ENCODE measurements at regions not wholly inside any gene's neighbourhood (a gene's known extent, or its start where the extent isn't known, plus 50 kb on each side); places are given as distances from the start of the nearest gene placed in this dataset.

GRCh38 chr10:128485701-128486235, 359.5 kb upstream of the MKI67 start:
- Histone ChIP-seq H2AK5ac (ENCODE audit: low read length, severe bottlenecking) (no peak overlapping the region), H3K4ac (ENCODE audit: low read depth in 1 of 2, low read length in 2 of 2) (no peak overlapping the region), H3K4me3 (ENCODE audit: insufficient read depth in 1 of 2, low read depth in 1 of 2, low read length in 2 of 2) (no peak overlapping the region), H3K27ac (ENCODE audit: low read length, poor library complexity, severe bottlenecking) (no peak overlapping the region), H2BK15ac (ENCODE audit: low read depth, poor library complexity, severe bottlenecking) (no peak overlapping the region), H3K4me2 (ENCODE audit: low read length, poor library complexity, severe bottlenecking) (no peak overlapping the region), H2BK120ac (ENCODE audit: low read depth, low read length) (no peak overlapping the region), H3K18ac (ENCODE audit: low read depth in 1 of 2, low read length in 2 of 2) (no peak overlapping the region), H3K79me1 (replicated peaks; ENCODE audit: low read length, poor library complexity, severe bottlenecking) (no peaks in the 10 kb centered on the region), H4K8ac (ENCODE audit: low read length) (no peak overlapping the region), H3K23ac (ENCODE audit: low read length in 2 of 2) (no peak overlapping the region), H2BK5ac (ENCODE audit: low read depth, low read length, poor library complexity, severe bottlenecking) (no peak overlapping the region), H3K4me1 (ENCODE audit: control insufficient read depth, insufficient read depth, low read depth, low read length) (no peaks in the 10 kb centered on the region), H2BK12ac (ENCODE audit: low read length in 2 of 2) (no peak overlapping the region), H3K9ac (ENCODE audit: low read length) (no peak overlapping the region), H2AFZ (ENCODE audit: low read depth, low read length) (no peak overlapping the region), H3K36me3 (ENCODE audit: control insufficient read depth in 1 of 2, insufficient read depth in 2 of 2, low read depth in 1 of 2, low read length in 2 of 2) (no peaks in the 10 kb centered on the region), H3K9me3 (ENCODE audit: control insufficient read depth, low read length) (no peaks in the 10 kb centered on the region), H4K91ac (ENCODE audit: low read length) (no peak overlapping the region), H3K27me3 (ENCODE audit: control insufficient read depth in 1 of 2, insufficient read depth in 1 of 2, low read length in 2 of 2) (no peaks in the 10 kb centered on the region), H3K14ac (ENCODE audit: low read length in 2 of 2) (no peak overlapping the region)
- WGBS = 89% methylated on average over 7 of the region's 7 CpGs
- DNase-seq = no peak

DNA sequence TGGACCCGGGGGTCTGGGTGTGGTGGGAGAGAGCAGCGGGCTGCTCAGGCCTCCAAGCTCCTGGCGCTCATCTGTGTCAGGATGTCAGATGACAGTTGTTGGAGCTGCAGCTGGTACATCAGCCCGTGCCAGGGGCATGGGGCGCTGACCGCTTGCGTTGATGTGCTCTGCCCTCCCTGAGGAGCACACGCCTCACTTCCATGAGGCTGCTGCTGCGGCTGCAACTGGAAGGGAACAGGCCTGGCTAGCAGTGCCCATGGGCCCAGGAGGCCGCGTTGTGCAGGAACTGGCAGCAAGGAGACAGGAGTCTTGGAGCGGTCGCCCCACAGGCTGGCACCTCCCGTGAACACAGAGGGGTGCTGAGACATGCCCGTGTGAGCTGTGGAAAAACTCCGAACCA, 361.3 kb upstream of the MKI67 start:
- Histone ChIP-seq H2BK15ac (ENCODE audit: low read depth, poor library complexity, severe bottlenecking) (no peak overlapping the region), H3K23ac (ENCODE audit: low read length in 2 of 2) (no peak overlapping the region), H3K27ac (ENCODE audit: low read length, poor library complexity, severe bottlenecking) (no peak overlapping the region), H3K27me3 (ENCODE audit: control insufficient read depth in 1 of 2, insufficient read depth in 1 of 2, low read length in 2 of 2) (no peaks in the 10 kb centered on the region), H3K14ac (ENCODE audit: low read length in 2 of 2) (no peak overlapping the region), H3K4me2 (ENCODE audit: low read length, poor library complexity, severe bottlenecking) (no peak overlapping the region), H2BK12ac (ENCODE audit: low read length in 2 of 2) (no peak overlapping the region), H3K36me3 (ENCODE audit: control insufficient read depth in 1 of 2, insufficient read depth in 2 of 2, low read depth in 1 of 2, low read length in 2 of 2) (no peaks in the 10 kb centered on the region), H3K18ac (ENCODE audit: low read depth in 1 of 2, low read length in 2 of 2) (no peak overlapping the region), H3K9ac (ENCODE audit: low read length) (no peak overlapping the region), H4K91ac (ENCODE audit: low read length) (no peak overlapping the region), H2AK5ac (ENCODE audit: low read length, severe bottlenecking) (no peak overlapping the region), H3K9me3 (ENCODE audit: control insufficient read depth, low read length) (no peaks in the 10 kb centered on the region), H2AFZ (ENCODE audit: low read depth, low read length) (no peak overlapping the region), H2BK120ac (ENCODE audit: low read depth, low read length) (no peak overlapping the region), H3K4me3 (ENCODE audit: insufficient read depth in 1 of 2, low read depth in 1 of 2, low read length in 2 of 2) (no peak overlapping the region), H4K8ac (ENCODE audit: low read length) (no peak overlapping the region), H3K4ac (ENCODE audit: low read depth in 1 of 2, low read length in 2 of 2) (no peak overlapping the region), H3K4me1 (ENCODE audit: control insufficient read depth, insufficient read depth, low read depth, low read length) (no peaks in the 10 kb centered on the region), H3K79me1 (replicated peaks; ENCODE audit: low read length, poor library complexity, severe bottlenecking) (no peaks in the 10 kb centered on the region), H2BK5ac (ENCODE audit: low read depth, low read length, poor library complexity, severe bottlenecking) (no peak overlapping the region)
- DNase-seq = no peak
- WGBS = 90% methylated on average over 16 of the region's 16 CpGs

DNA sequence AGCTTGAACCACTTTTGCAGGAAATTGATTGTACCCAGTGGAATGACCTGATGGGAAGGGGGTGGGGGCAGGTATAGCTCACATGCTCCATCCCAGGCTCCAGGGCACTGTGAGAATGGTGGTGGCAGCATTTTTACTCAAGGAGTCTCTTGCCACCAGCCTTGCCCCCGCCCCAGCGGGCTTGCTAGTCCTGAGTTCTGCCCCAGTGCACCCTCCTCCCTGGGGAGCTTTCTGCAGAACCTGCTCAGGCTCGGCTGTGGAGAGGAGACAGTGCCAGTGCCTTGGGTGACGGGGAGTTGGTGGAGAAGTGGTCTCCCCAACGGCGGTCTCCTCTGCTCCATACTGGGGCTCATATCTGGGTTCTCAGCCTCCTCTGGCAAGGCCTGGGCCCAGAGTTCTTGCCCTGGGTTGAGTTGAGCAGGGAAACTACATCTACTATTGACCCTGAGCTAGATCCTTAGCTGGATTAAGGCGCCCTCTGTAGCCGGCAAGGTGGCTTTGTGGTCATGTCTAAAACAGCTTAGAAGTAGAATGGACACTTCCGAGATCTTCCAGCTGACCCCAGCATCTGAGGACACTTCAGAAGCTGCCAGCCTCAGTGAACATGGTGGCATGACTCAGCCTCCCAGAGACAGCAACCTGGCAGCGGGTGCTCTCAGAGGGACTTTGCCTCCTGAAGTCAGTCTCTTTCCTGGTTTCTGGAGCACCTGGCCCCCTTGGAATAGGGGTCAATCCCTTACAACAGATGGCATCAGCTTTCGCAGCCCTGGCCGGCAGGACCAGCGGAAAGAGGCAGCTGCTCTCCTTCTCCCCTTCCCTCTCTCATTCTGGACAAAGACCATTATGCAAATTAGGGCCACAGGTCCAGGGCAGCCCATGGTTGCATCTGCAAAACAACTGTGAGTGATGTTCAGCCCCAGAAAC, 363.4 kb upstream of the MKI67 start:
- Histone ChIP-seq H3K4me3 (ENCODE audit: insufficient read depth in 1 of 2, low read depth in 1 of 2, low read length in 2 of 2) (no peak overlapping the region), H3K4ac (ENCODE audit: low read depth in 1 of 2, low read length in 2 of 2) (no peak overlapping the region), H2BK15ac (ENCODE audit: low read depth, poor library complexity, severe bottlenecking) (no peak overlapping the region), H3K79me1 (replicated peaks; ENCODE audit: low read length, poor library complexity, severe bottlenecking) (no peaks in the 10 kb centered on the region), H3K9me3 (ENCODE audit: control insufficient read depth, low read length) (no peaks in the 10 kb centered on the region), H2BK5ac (ENCODE audit: low read depth, low read length, poor library complexity, severe bottlenecking) (no peak overlapping the region), H2BK12ac (ENCODE audit: low read length in 2 of 2) (no peak overlapping the region), H3K4me1 (ENCODE audit: control insufficient read depth, insufficient read depth, low read depth, low read length) (no peaks in the 10 kb centered on the region), H3K27ac (ENCODE audit: low read length, poor library complexity, severe bottlenecking) (no peak overlapping the region), H2AK5ac (ENCODE audit: low read length, severe bottlenecking) (no peak overlapping the region), H2BK120ac (ENCODE audit: low read depth, low read length) (no peak overlapping the region), H3K18ac (ENCODE audit: low read depth in 1 of 2, low read length in 2 of 2) (no peak overlapping the region), H3K9ac (ENCODE audit: low read length) (no peak overlapping the region), H4K91ac (ENCODE audit: low read length) (no peak overlapping the region), H2AFZ (ENCODE audit: low read depth, low read length) (no peak overlapping the region), H3K4me2 (ENCODE audit: low read length, poor library complexity, severe bottlenecking) (no peak overlapping the region), H3K27me3 (ENCODE audit: control insufficient read depth in 1 of 2, insufficient read depth in 1 of 2, low read length in 2 of 2) (no peaks in the 10 kb centered on the region), H4K8ac (ENCODE audit: low read length) (no peak overlapping the region), H3K14ac (ENCODE audit: low read length in 2 of 2) (no peak overlapping the region), H3K23ac (ENCODE audit: low read length in 2 of 2) (no peak overlapping the region), H3K36me3 (ENCODE audit: control insufficient read depth in 1 of 2, insufficient read depth in 2 of 2, low read depth in 1 of 2, low read length in 2 of 2) (no peaks in the 10 kb centered on the region)
- WGBS = 90% methylated on average over 13 of the region's 13 CpGs
- no peak for DNase-seq

DNA sequence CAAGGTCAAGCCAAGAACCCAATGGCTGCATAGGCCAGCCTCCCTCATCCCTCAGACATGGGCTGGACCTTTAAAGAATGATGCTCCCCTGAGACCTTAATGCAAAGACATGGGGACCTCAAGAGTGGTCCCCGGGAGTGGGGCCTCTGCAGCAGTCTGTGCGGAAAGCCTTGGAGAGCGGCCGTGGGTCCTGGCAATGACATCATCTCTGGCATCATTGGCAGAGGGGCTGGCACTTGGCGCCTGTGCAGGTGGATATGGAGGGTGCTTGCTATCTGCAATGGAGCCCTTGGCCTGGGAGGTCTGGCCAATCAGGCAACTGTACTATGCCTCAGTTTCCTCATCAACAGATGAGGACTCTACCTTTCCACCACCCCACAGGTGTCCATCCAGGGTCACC, 365.5 kb upstream of the MKI67 start:
- 79% methylated on average over 5 of the region's 5 CpGs for WGBS
- no peak overlapping the region for H3K4ac ChIP-seq (ENCODE audit: low read depth in 1 of 2, low read length in 2 of 2)
- H4K91ac ChIP-seq (ENCODE audit: low read length) = no peak overlapping the region
- H2AFZ ChIP-seq (ENCODE audit: low read depth, low read length) = no peak overlapping the region
- no peak overlapping the region for H3K27ac ChIP-seq (ENCODE audit: low read length, poor library complexity, severe bottlenecking)
- H3K79me1 ChIP-seq (replicated peaks; ENCODE audit: low read length, poor library complexity, severe bottlenecking) = no peaks in the 10 kb centered on the region
- H3K36me3 ChIP-seq (ENCODE audit: control insufficient read depth in 1 of 2, insufficient read depth in 2 of 2, low read depth in 1 of 2, low read length in 2 of 2) = no peaks in the 10 kb centered on the region
- H3K4me2 ChIP-seq (ENCODE audit: low read length, poor library complexity, severe bottlenecking) = no peak overlapping the region
- H3K4me3 ChIP-seq (ENCODE audit: insufficient read depth in 1 of 2, low read depth in 1 of 2, low read length in 2 of 2) = no peak overlapping the region
- H3K14ac ChIP-seq (ENCODE audit: low read length in 2 of 2) = no peak overlapping the region
- no peak overlapping the region for H3K23ac ChIP-seq (ENCODE audit: low read length in 2 of 2)
- no peaks in the 10 kb centered on the region for H3K27me3 ChIP-seq (ENCODE audit: control insufficient read depth in 1 of 2, insufficient read depth in 1 of 2, low read length in 2 of 2)
- H3K9me3 ChIP-seq (ENCODE audit: control insufficient read depth, low read length) = no peaks in the 10 kb centered on the region
- H4K8ac ChIP-seq (ENCODE audit: low read length) = no peak overlapping the region
- no peak for DNase-seq
- H3K9ac ChIP-seq (ENCODE audit: low read length) = no peak overlapping the region
- no peak overlapping the region for H2BK5ac ChIP-seq (ENCODE audit: low read depth, low read length, poor library complexity, severe bottlenecking)
- H2AK5ac ChIP-seq (ENCODE audit: low read length, severe bottlenecking) = no peak overlapping the region
- H3K18ac ChIP-seq (ENCODE audit: low read depth in 1 of 2, low read length in 2 of 2) = no peak overlapping the region
- H2BK15ac ChIP-seq (ENCODE audit: low read depth, poor library complexity, severe bottlenecking) = no peak overlapping the region
- no peak overlapping the region for H2BK120ac ChIP-seq (ENCODE audit: low read depth, low read length)
- H2BK12ac ChIP-seq (ENCODE audit: low read length in 2 of 2) = no peak overlapping the region
- no peaks in the 10 kb centered on the region for H3K4me1 ChIP-seq (ENCODE audit: control insufficient read depth, insufficient read depth, low read depth, low read length)

Data from mesenchymal stem cell (in vitro differentiated cells and primary cell).